IPS DF 4.7 (cell line): ENCODE measurements at regions not wholly inside any gene's neighbourhood (a gene's known extent, or its start where the extent isn't known, plus 50 kb on each side); places are given as distances from the start of the nearest gene placed in this dataset.

Experiments used
- DNase-seq: peaks from one replicate; pipeline ENCODE4 v3.0.0-alpha.2; 2013; ENCODE audit warnings: low spot score; ENCODE audit errors: extremely low read depth

DNA sequence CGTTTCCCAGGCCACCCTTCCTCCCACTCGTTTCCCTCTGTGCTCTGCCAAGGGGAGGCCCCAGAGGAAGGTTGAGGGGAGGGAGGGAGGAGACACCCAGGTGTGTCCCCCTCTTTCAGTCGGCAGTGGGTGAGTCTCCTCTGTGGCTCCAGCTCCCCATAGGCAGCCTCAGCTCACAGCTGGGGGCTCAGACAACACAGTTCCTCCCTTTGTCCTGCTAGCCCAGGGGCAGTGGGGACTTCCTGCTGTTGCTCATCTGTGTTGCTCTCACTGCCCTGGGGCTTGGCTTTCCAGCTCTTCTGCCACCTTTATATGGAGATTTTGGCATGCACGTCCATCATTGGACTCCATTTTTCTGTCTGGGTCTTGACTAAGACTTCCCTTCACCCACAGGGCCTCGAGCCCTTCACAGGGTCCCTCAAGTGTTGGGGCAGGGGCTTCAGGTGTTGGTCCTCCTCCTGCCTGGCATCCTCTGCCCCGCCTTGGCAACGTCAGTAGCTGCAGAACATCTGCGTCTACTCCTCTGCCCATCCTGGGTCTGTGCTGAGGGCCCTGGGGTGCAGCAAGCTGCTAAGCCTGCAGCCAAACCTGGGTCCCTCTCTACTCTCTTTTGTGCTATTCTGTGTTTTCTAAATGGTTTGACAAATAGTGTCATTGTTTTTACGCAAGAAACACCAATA is 190.6 kb upstream of the PMEPA1 start:
- DNase-seq, result no peak

- no peak for DNase-seq
These were observed 189.7 kb upstream of the PMEPA1 start for GRCh38 chr20:57899554-57899953.

GRCh38 chr20:57898332-57898731 is 188.5 kb upstream of the PMEPA1 start:
- DNase-seq, result no peak

- DNase-seq, result no peak
These were observed 188.1 kb upstream of the PMEPA1 start for GRCh38 chr20:57897891-57898290.

DNA sequence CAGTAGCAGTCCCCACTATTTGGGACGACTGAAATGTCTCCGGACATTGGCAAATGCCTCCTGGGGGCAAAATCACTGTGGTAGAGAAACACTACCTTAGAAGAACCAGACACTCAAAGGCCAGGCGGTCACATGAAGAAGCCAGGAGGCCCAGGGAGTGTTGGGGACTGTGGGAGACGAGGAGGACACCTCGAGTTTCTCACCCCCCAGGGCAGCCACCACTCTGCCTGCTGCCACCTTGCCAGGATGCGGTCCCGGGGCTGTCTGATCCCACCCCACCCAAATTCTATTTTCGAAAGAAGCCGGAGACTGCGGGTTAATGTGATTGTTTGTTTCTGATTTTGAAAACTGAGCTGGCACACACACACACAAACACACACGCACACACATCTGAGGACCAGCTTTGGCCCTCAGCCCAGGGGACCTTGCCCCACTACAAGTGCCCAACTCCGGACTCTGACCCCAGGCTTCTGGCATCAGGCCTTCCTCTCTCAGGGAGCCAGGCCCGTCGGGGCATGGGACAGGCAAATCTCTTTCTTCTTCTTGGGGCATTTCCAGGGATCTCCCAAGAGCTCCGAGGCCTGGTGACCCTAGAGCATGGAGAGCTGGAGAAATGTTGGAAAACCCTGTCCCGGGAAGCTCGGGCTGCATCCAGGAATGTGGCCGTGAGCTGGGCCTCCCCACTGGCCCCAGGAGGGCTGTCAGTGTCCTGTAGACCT is 187.5 kb upstream of the PMEPA1 start:
- DNase-seq, result no peak

DNA sequence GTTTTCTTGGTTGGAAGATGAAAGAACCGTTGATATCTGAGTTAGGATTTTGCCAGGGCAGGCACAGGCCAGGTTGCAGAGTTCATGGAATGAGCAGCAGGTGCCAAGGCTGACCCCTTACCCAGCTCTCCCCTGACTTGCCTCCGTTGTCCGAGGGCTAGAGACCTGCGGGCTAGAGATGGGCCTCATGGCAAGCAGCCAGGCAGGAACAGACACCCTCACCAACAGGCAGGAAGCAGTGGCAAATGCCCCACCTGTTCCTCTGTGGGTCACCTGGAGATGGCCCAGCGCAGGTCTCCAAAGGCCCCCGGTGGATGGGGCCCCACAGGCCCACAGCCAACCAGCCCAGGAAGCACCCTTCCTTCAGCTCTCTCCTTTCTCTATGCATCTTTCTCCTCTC is 186.7 kb upstream of the PMEPA1 start:
- no peak for DNase-seq

DNA sequence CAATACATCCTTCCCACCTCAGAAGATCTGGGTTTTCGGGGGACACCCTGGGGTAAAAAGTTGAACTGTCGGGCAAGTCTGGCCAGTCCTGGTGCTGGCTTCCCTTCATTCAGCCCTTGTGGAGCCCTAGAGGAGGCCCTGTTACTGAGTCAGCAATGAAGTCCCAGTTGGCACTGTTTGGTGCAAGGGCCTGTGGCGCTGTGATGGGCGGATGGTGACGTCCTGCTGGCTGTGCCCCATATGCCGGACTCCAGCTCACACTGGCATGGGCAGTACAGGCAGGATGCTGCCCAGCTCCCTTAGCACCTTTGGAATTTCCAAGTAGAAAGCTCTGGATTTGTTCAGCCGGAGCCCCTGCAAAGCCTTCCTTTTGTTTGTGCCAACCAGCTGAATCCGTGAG is 186.2 kb upstream of the PMEPA1 start:
- no peak for DNase-seq

GRCh38 chr20:57895161-57895855 is 185.5 kb upstream of the PMEPA1 start:
- DNase-seq, result no peak

DNA sequence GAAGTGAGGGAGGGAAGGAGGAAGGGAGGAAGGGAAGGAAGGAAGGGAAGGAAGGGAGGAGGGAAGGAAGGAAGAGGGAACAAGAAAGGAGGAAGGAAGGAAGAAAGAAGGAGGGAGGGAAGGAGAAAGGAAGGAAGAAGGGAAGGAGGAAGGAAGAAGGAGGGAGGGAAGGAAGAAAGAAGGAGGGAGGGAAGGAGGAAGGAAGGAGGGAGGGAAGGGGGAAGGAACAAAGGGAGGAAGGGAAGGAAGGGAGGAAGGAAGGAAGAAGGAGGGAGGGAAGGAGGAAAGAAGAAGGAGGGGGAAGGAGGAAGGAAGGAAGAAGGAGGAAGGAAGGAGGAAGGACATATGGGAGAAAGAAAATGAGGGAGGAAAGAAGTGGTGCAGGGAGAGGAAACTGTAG is 184.7 kb upstream of the PMEPA1 start:
- no peak for DNase-seq

DNA sequence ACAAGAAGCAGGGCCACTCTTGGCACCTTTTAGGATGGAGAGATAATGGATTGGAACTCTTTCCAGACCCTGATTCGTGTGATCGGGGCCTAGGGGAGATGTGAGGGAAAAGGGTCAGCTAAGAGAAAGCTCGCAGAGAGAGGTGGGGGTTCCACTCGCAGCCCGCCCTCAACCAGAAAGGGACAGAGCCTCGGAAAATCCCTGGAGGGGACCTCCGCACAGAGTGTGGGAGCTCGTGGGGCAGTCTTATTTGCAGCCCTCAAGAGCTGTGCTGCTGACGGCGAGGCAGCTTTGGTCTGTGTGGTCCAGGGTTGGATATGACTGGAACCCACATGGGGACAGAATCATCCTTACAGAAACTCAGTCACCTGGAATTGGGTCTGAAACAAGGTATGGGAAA is 184.3 kb upstream of the PMEPA1 start:
- no peak for DNase-seq

DNA sequence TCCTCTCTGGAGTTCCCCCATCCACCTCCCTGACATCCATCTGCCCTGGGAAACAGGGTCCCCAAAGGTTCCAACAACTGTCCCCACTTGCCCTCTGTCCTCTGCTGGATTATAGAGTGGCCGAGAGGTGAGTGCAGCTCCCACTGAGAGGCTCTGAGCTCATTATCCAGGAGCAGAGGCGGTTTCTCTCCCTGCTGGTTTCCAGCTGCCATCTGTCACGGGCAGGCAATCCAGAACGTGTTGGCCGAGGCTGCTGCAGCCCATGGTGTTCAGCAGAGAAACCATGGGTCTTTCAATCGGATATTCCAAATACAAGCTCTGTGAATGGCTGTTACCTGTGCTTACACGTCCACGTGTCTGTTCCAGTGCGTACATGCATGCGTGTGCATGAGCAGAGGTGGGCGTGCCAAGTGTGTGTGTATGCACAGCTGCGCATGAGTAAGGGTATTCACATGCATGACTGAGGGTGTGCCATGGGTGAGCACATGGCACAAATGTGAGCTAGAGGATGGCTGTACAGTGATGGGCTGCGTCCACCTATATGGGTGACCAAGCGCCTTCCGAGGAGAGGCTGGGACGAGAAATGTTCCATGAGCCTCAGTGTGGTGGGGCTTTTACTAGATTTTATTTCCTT is 183.7 kb upstream of the PMEPA1 start:
- no peak for DNase-seq

- no peak for DNase-seq
These were observed 182.7 kb upstream of the PMEPA1 start for GRCh38 chr20:57892471-57892870.

DNA sequence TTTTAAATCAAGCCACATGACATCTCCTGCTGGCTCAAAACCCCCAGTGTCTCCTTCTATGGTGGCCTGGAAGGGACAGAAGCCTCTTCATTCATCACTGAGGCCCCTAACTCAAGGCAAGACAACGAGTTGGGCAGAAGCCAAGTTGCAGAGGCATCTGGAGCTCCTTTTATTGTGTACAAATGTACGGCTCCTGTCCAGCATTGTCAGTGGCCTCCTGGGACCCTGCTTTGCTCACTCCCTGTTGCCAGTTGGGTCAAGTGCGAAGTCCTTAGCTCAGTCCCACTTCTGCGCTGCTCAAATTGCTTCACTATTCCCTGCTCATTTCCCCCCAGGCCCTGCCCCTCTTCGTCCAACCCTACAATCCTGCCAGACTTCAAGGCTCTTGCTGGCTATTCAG is 181.2 kb upstream of the PMEPA1 start:
- no peak for DNase-seq

GRCh38 chr20:57890202-57890800 is 180.5 kb upstream of the PMEPA1 start:
- no peak for DNase-seq

DNA sequence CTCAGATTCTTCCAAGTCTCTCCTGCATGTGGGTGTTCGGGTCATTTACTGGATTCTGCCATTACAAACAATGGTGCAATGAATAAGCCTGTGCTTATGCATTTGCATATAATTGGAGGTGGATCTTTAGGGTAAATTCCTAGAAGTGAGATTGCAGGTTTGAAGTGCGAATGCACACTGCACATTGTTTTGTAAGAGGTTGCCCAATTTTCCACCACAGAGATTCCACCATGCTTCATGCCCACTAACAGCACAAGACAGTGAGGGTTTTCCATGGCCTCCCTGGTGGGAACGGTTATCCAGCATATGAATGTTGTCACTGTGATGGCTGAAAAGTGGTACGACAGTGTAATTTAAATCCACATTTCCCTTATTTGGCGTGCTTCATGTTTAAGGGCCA is 178.8 kb upstream of the PMEPA1 start:
- no peak for DNase-seq

GRCh38 chr20:57884956-57885355 is 175.1 kb upstream of the PMEPA1 start:
- no peak for DNase-seq

DNA sequence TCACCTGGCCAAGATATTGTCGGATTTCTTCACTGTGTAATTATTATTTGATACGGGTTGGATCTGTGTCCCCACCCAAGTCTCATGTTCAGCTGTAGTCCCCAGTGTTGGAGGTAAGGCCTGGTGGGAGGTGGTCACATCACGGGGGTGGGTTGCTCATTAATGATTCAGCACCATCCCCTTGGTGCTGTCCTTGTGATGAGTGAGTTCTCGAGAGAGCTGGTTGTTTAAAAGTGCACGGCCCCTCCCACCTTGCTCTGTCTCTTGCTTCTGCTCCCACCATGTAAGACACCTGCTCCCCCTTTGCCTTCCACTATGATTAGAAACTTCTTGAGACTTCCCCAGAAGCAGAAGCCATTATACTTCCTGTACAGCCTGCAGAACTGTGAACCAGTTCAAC is 173.9 kb upstream of the PMEPA1 start:
- DNase-seq, result no peak

- DNase-seq, result no peak
These were observed 173.4 kb upstream of the PMEPA1 start for GRCh38 chr20:57883224-57883623.

DNA sequence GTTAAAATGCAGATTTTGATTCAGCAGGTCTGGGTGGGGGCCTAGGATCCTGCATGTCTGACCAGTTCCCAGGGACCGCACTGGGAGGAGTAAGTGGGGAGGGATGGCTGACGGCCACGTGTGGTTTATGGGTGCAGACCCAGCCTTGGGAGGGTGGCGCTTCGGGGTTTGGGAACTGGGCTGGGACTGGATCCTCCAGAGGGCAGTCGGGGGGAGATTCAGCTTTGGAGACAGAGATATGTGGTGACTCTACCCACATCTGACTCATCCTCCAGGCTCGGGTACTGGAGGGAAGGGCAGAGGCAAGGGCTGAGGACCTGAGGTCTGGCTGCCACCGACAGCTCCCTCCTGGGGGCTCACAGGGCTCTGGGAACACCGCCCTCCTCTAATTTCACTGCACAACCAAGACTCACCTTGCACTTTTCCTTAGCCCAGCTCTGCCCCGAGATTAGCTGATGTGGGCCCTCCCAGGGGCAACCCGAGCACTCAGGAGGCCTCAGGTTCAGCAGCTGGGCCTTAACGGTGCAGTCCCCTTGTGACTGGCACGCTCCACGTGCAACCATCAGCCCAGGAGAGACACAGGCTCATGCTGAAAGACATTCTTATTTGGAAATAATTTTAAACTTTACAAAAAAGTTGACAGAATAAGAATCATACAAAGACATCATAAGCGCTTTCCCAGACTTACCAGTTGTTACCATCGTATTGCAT is 172.8 kb upstream of the PMEPA1 start:
- DNase-seq, result no peak

DNA sequence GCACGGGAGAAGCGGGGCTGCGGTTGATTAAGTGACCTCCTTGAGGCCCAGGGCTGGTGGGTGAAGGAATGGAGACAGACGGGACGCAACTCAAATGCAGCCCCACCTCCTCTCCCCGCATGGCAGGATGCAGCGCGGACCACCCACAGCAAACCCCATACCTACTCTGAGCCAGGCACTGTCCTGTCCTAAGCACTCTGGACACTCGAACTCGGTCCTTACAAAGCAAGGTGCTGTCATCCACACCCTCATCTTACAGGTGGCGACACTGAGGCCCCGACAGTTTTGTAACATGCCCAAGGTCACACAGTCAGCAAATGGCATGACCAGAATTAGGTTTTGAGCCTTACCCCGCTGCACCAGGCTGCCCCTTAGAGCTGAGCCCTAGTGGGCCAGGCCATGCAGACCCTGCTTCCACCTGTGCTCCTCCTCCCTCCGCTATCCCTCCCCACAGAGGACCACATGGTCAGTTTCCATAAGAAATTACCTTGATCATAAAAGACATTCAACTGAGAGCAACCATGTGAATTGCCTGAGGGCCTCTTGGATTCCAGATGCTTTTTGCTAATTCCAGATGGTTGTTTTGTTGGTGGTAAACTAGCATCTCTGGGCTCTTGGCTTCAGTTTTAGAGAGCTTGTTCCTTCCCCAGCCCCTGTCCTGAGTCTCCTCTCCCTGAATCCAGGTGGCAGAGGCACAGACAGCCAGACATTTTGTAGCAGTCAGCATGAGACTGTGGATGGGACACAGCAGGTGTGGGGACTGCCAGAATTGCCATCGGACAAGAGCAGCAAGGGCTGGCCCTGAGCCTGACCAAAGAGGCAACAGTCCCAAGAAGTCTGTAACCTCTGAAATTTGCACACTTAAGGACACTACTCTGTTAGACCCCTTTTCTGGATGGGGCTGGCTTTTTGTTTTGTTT is 171.9 kb upstream of the PMEPA1 start:
- DNase-seq, result no peak
